T-helper 2 cell treated with Interferon-gamma antibody and Interleukin-4, amounts not matched to agents 5 μg/mL and 100 μg/mL, for 36 hours (primary cell): ENCODE measurements at regions not wholly inside any gene's neighbourhood (a gene's known extent, or its start where the extent isn't known, plus 50 kb on each side); places are given as distances from the start of the nearest gene placed in this dataset.
"Not testable (repeated sequence)": the region's sequence is repeated elsewhere in the genome, so short reads cannot be mapped to it uniquely, and the experiment has no call there.

Source experiments
- DNase-seq: peaks from one replicate; pipeline ENCODE4 v3.0.0; 2021; ENCODE audit warnings: low spot score
- H3K27ac Mint-ChIP-seq: one replicate; pipeline ENCODE4 v1.8.0; 2021; ENCODE audit warnings: mild to moderate bottlenecking, mixed read lengths
- H3K27me3 Mint-ChIP-seq: one replicate; pipeline ENCODE4 v1.8.0; 2021; ENCODE audit warnings: low read depth, mixed read lengths
- H3K36me3 Mint-ChIP-seq: one replicate; pipeline ENCODE4 v1.8.0; 2021; ENCODE audit warnings: low read depth, mixed read lengths
- H3K4me1 Mint-ChIP-seq: one replicate; pipeline ENCODE4 v1.8.0; 2021; ENCODE audit warnings: low read depth, mixed read lengths
- H3K4me3 Mint-ChIP-seq: one replicate; pipeline ENCODE4 v1.8.0; 2022; ENCODE audit warnings: mild to moderate bottlenecking, moderate library complexity, mixed read lengths
- H3K9me3 Mint-ChIP-seq: one replicate; pipeline ENCODE4 v1.8.0; 2021; ENCODE audit warnings: mixed read lengths

- H3K4me3 Mint-ChIP-seq, H3K27me3 Mint-ChIP-seq, H3K27ac Mint-ChIP-seq, H3K36me3 Mint-ChIP-seq, DNase-seq, H3K4me1 Mint-ChIP-seq, H3K9me3 Mint-ChIP-seq: not testable (repeated sequence)
Measured at GRCh38 chr7:25700141-25700540, 451.9 kb upstream of the NFE2L3 start.

GRCh38 chr7:25704413-25704812 is 447.6 kb upstream of the NFE2L3 start:
- Mint-ChIP-seq H3K4me3 (no peak overlapping the region), H3K36me3 (no peaks in the 10 kb centered on the region), H3K9me3 (peaks cover 8% of the 10 kb centered on the region), H3K27me3 (no peaks in the 10 kb centered on the region), H3K27ac (no peak overlapping the region), H3K4me1 (no peaks in the 10 kb centered on the region)
- DNase-seq = no peak

- H3K4me3 Mint-ChIP-seq = no peak overlapping the region
- H3K27me3 Mint-ChIP-seq = peaks cover 7% of the 10 kb centered on the region
- peaks cover 5% of the 10 kb centered on the region for H3K9me3 Mint-ChIP-seq
- H3K4me1 Mint-ChIP-seq = no peaks in the 10 kb centered on the region
- H3K27ac Mint-ChIP-seq = no peak overlapping the region
- no peaks in the 10 kb centered on the region for H3K36me3 Mint-ChIP-seq
- no peak for DNase-seq
Measured at GRCh38 chr7:25706764-25707163, 445.2 kb upstream of the NFE2L3 start.

GRCh38 chr7:25707768-25708620 is 444.0 kb upstream of the NFE2L3 start:
- Mint-ChIP-seq H3K27me3 (peaks cover 10% of the 10 kb centered on the region), H3K4me1 (no peaks in the 10 kb centered on the region), H3K4me3 (no peak overlapping the region), H3K9me3 (no peaks in the 10 kb centered on the region), H3K27ac (no peak overlapping the region), H3K36me3 (no peaks in the 10 kb centered on the region)
- no peak for DNase-seq

GRCh38 chr7:25710959-25711358 is 441.0 kb upstream of the NFE2L3 start:
- no peak for DNase-seq
- no peaks in the 10 kb centered on the region for H3K36me3 Mint-ChIP-seq
- peaks cover 17% of the 10 kb centered on the region for H3K27me3 Mint-ChIP-seq
- no peak overlapping the region for H3K4me3 Mint-ChIP-seq
- no peaks in the 10 kb centered on the region for H3K4me1 Mint-ChIP-seq
- no peaks in the 10 kb centered on the region for H3K9me3 Mint-ChIP-seq
- H3K27ac Mint-ChIP-seq = no peak overlapping the region

GRCh38 chr7:25711940-25712339 is 440.1 kb upstream of the NFE2L3 start:
- no peaks in the 10 kb centered on the region for H3K36me3 Mint-ChIP-seq
- H3K9me3 Mint-ChIP-seq = no peaks in the 10 kb centered on the region
- no peaks in the 10 kb centered on the region for H3K4me1 Mint-ChIP-seq
- no peak for DNase-seq
- no peak overlapping the region for H3K4me3 Mint-ChIP-seq
- H3K27ac Mint-ChIP-seq = no peak overlapping the region
- peaks cover 17% of the 10 kb centered on the region for H3K27me3 Mint-ChIP-seq

GRCh38 chr7:25712500-25712899 is 439.5 kb upstream of the NFE2L3 start:
- H3K4me3 Mint-ChIP-seq = no peak overlapping the region

GRCh38 chr7:25714013-25714412 is 438.0 kb upstream of the NFE2L3 start:
- Mint-ChIP-seq H3K27me3 (peaks cover 17% of the 10 kb centered on the region), H3K4me1 (no peaks in the 10 kb centered on the region), H3K9me3 (no peaks in the 10 kb centered on the region), H3K36me3 (no peaks in the 10 kb centered on the region), H3K4me3 (no peak overlapping the region), H3K27ac (no peak overlapping the region)
- no peak for DNase-seq

More at GRCh38 chr7:25712500-25712899, 439.5 kb upstream of the NFE2L3 start:
- DNase-seq = no peak
- Mint-ChIP-seq H3K9me3 (no peaks in the 10 kb centered on the region), H3K4me1 (no peaks in the 10 kb centered on the region), H3K27ac (no peak overlapping the region), H3K27me3 (peaks cover 17% of the 10 kb centered on the region), H3K36me3 (no peaks in the 10 kb centered on the region)

GRCh38 chr7:25716421-25716820 is 435.6 kb upstream of the NFE2L3 start:
- Mint-ChIP-seq H3K4me3 (no peak overlapping the region), H3K9me3 (no peaks in the 10 kb centered on the region), H3K27me3 (peaks cover 13% of the 10 kb centered on the region), H3K36me3 (no peaks in the 10 kb centered on the region), H3K27ac (no peak overlapping the region), H3K4me1 (no peaks in the 10 kb centered on the region)
- no peak for DNase-seq

GRCh38 chr7:25718596-25718995 is 433.4 kb upstream of the NFE2L3 start:
- peaks cover 4% of the 10 kb centered on the region for H3K27me3 Mint-ChIP-seq
- H3K4me1 Mint-ChIP-seq = no peaks in the 10 kb centered on the region
- no peaks in the 10 kb centered on the region for H3K36me3 Mint-ChIP-seq
- no peak for DNase-seq
- no peak overlapping the region for H3K27ac Mint-ChIP-seq
- no peak overlapping the region for H3K4me3 Mint-ChIP-seq
- no peaks in the 10 kb centered on the region for H3K9me3 Mint-ChIP-seq

- DNase-seq = no peak
- H3K36me3 Mint-ChIP-seq = no peaks in the 10 kb centered on the region
- no peaks in the 10 kb centered on the region for H3K9me3 Mint-ChIP-seq
- no peak overlapping the region for H3K4me3 Mint-ChIP-seq
- no peak overlapping the region for H3K27ac Mint-ChIP-seq
- peaks cover 4% of the 10 kb centered on the region for H3K27me3 Mint-ChIP-seq
- no peaks in the 10 kb centered on the region for H3K4me1 Mint-ChIP-seq
Measured at GRCh38 chr7:25719190-25719896, 432.7 kb upstream of the NFE2L3 start.

GRCh38 chr7:25720427-25720826 is 431.6 kb upstream of the NFE2L3 start:
- Mint-ChIP-seq H3K27me3 (peaks cover 2% of the 10 kb centered on the region), H3K4me1 (no peaks in the 10 kb centered on the region), H3K9me3 (no peaks in the 10 kb centered on the region), H3K4me3 (no peak overlapping the region), H3K27ac (no peak overlapping the region), H3K36me3 (no peaks in the 10 kb centered on the region)
- no peak for DNase-seq

GRCh38 chr7:25722856-25723255 is 429.1 kb upstream of the NFE2L3 start:
- Mint-ChIP-seq H3K36me3 (no peaks in the 10 kb centered on the region), H3K27ac (no peak overlapping the region), H3K9me3 (no peaks in the 10 kb centered on the region), H3K4me3 (no peak overlapping the region), H3K4me1 (no peaks in the 10 kb centered on the region), H3K27me3 (peaks cover 4% of the 10 kb centered on the region)
- DNase-seq = no peak

GRCh38 chr7:25725451-25725850 is 426.5 kb upstream of the NFE2L3 start:
- Mint-ChIP-seq H3K4me1 (no peaks in the 10 kb centered on the region), H3K27ac (no peak overlapping the region), H3K27me3 (peaks cover 4% of the 10 kb centered on the region), H3K9me3 (no peaks in the 10 kb centered on the region), H3K36me3 (no peaks in the 10 kb centered on the region), H3K4me3 (no peak overlapping the region)
- DNase-seq = no peak
